Transverse colon (tissue), 4 donors: ENCODE measurements at regions not wholly inside any gene's neighbourhood (a gene's known extent, or its start where the extent isn't known, plus 50 kb on each side); places are given as distances from the start of the nearest gene placed in this dataset.

Experiments used
- DNase-seq: peaks from one replicate; pipeline ENCODE4 v3.0.0-alpha.2; 2019
- H3K27ac ChIP-seq, 4 donors: fragments of 200-600 bp; sonication (generic); 2 replicates each; pipeline ENCODE4 v1.5.1; 2016 to 2018; ENCODE audit warnings: inconsistent platforms in 4 of 4
- H3K27me3 ChIP-seq: fragments of 200-600 bp; sonication (generic); 2 replicates; pipeline ENCODE4 v1.5.1; 2017; ENCODE audit warnings: inconsistent platforms
- H3K36me3 ChIP-seq, 4 donors: fragments of 200-600 bp; sonication (generic); 2 replicates each; pipeline ENCODE4 v1.5.1; 2017 to 2019; ENCODE audit warnings: inconsistent platforms in 4 of 4
- H3K4me1 ChIP-seq, 4 donors: fragments of 200-600 bp; sonication (generic); 2 replicates each; pipeline ENCODE4 v1.5.1; 2017 to 2020; ENCODE audit warnings: inconsistent platforms in 4 of 4
- H3K4me3 ChIP-seq, 4 donors: fragments of 200-600 bp; sonication (generic); 1 replicate in 1 of 4; 2 replicates in 3 of 4; pipeline versions ENCODE4 v1.5.1 to v1.6.1; 2017 to 2019; ENCODE audit warnings: inconsistent platforms in 4 of 4
- H3K9me3 ChIP-seq, 2 donors: fragments of 200-600 bp; sonication (generic); 2 replicates each; pipeline ENCODE4 v1.5.1; 2017 to 2019; ENCODE audit warnings: inconsistent platforms in 2 of 2
- CTCF ChIP-seq, 5 experiments: fragments of 200-600 bp in 3 of 5; fragments of 450-650 bp in 2 of 5; sonication (generic) in 3 of 5; IDR thresholded peaks; 1 replicate in 2 of 5; 2 replicates in 3 of 5; pipeline ENCODE4 v1.5.1; 2016 to 2017; ENCODE audit warnings: antibody characterized with exemption in 5 of 5, inconsistent platforms in 3 of 5, mild to moderate bottlenecking in 2 of 5, moderate library complexity in 1 of 5
- EP300 ChIP-seq: sonication (generic); formaldehyde crosslinking; IDR thresholded peaks from one replicate; pipeline ENCODE4 v1.6.1; 2017; ENCODE audit warnings: antibody characterized with exemption, low read depth
- POLR2A ChIP-seq: fragments of 450-650 bp; IDR thresholded peaks from one replicate; pipeline ENCODE4 v1.6.1; 2016; ENCODE audit warnings: antibody characterized with exemption, mild to moderate bottlenecking, moderate library complexity
- POLR2AphosphoS5 ChIP-seq, 3 donors: sonication (generic); formaldehyde crosslinking; IDR thresholded peaks; one replicate each; pipeline ENCODE4 v1.6.1; 2016; ENCODE audit warnings: antibody characterized with exemption in 3 of 3
- WGBS, 2 donors: methylation state at CpG; one replicate each; pipeline ENCODE4 v1.1.5; 2018; ENCODE audit warnings: low coverage in 1 of 2; 5-methylcytosine and 5-hydroxymethylcytosine counted together
- in situ Hi-C, 4 donors: fragments of 200-750 bp; cut with MboI; loops; one replicate each; pipeline versions ENCODE4 v1.15.0 to v1.15.1; 2017; ENCODE audit warnings: low sequenced_read_pairs in 3 of 4, low pct_ligation_motif_present in 1 of 4, low pct_unique_long_range_greater_than_20kb in 1 of 4
- intact Hi-C: fragments of 100-400 bp; cut with DNase I; formaldehyde crosslinking; loops from one replicate; pipeline ENCODE4 v1.15.1; 2023; ENCODE audit warnings: low total_unique reads

GRCh38 chr6:9862603-9863167 is 552.2 kb downstream of the TFAP2A start:
- DNase-seq: no peak
- TF ChIP-seq POLR2AphosphoS5 (IDR thresholded peaks at IDR 0.05): no peak
- TF ChIP-seq POLR2A: no peak
- TF ChIP-seq CTCF (IDR thresholded peaks at IDR 0.05): no peak
- no peak for TF ChIP-seq EP300
- intact Hi-C loops: no loop called here
- in situ Hi-C loops: no loop called here
- Histone ChIP-seq H3K27me3 (no peaks in the 10 kb centered on the region), H3K36me3 (no peaks in the 10 kb centered on the region), H3K9me3 (no peaks in the 10 kb centered on the region), H3K27ac (no peak overlapping the region), H3K4me3 (no peak overlapping the region), H3K4me1 (no peaks in the 10 kb centered on the region)
- WGBS, 2 donors: 80 to 85% methylated on average over 1 to 2 of the region's 2 CpGs

- TF ChIP-seq POLR2AphosphoS5 (IDR thresholded peaks at IDR 0.05) (no peak), EP300 (no peak), CTCF (IDR thresholded peaks at IDR 0.05) (no peak), POLR2A (no peak)
- peaks cover 15 to 26% of the 10 kb centered on the region in 2 donors for H3K9me3 ChIP-seq
- 74% methylated on average over 8 of the region's 9 CpGs; no CpG with 5 or more reads in 1 of the 2 donors for WGBS, 2 donors
- H3K36me3 ChIP-seq: no peaks in the 10 kb centered on the region
- intact Hi-C loops: no loop called here
- no peaks in the 10 kb centered on the region for H3K4me1 ChIP-seq
- no peak overlapping the region for H3K4me3 ChIP-seq
- no peak overlapping the region for H3K27ac ChIP-seq
- in situ Hi-C loops: no loop called here
- no peaks in the 10 kb centered on the region for H3K27me3 ChIP-seq
- no peak for DNase-seq
Observed at GRCh38 chr6:9851541-9852380, 563.1 kb downstream of the TFAP2A start.

GRCh38 chr6:9851006-9851405 is 563.9 kb downstream of the TFAP2A start:
- intact Hi-C loops (no loop called here), in situ Hi-C loops (no loop called here)
- H3K4me3 ChIP-seq: no peak overlapping the region
- no peaks in the 10 kb centered on the region for H3K36me3 ChIP-seq
- H3K9me3 ChIP-seq: peaks cover 17 to 29% of the 10 kb centered on the region in 2 donors
- H3K4me1 ChIP-seq: no peaks in the 10 kb centered on the region
- H3K27ac ChIP-seq: no peak overlapping the region
- DNase-seq: no peak
- 100% methylated on average over 1 of the region's 2 CpGs; no CpG with 5 or more reads in 1 of the 2 donors for WGBS, 2 donors
- no peak for TF ChIP-seq CTCF (IDR thresholded peaks at IDR 0.05)
- no peak for TF ChIP-seq POLR2A
- no peak for TF ChIP-seq EP300
- no peak for TF ChIP-seq POLR2AphosphoS5 (IDR thresholded peaks at IDR 0.05)
- no peaks in the 10 kb centered on the region for H3K27me3 ChIP-seq

- Histone ChIP-seq H3K4me3 (no peak overlapping the region), H3K9me3 (peaks cover 9 to 16% of the 10 kb centered on the region in 2 donors), H3K27ac (no peak overlapping the region), H3K27me3 (no peaks in the 10 kb centered on the region), H3K4me1 (no peaks in the 10 kb centered on the region), H3K36me3 (no peaks in the 10 kb centered on the region)
- in situ Hi-C loops (no loop called here), intact Hi-C loops (no loop called here)
- no peak for DNase-seq
- 29 to 59% methylated on average over 1 of the region's 1 CpG for WGBS, 2 donors
- TF ChIP-seq POLR2A: no peak
- no peak for TF ChIP-seq CTCF (IDR thresholded peaks at IDR 0.05)
- no peak for TF ChIP-seq EP300
- no peak for TF ChIP-seq POLR2AphosphoS5 (IDR thresholded peaks at IDR 0.05)
Observed at GRCh38 chr6:9848094-9848493, 566.8 kb downstream of the TFAP2A start.
